ENCODE measurements at regions not wholly inside any gene's neighbourhood (a gene's known extent, or its start where the extent isn't known, plus 50 kb on each side); places are given as distances from the start of the nearest gene placed in this dataset.
A peak's percentile ranks its signal among the peaks of the same experiment; 100 is the strongest.

DNA sequence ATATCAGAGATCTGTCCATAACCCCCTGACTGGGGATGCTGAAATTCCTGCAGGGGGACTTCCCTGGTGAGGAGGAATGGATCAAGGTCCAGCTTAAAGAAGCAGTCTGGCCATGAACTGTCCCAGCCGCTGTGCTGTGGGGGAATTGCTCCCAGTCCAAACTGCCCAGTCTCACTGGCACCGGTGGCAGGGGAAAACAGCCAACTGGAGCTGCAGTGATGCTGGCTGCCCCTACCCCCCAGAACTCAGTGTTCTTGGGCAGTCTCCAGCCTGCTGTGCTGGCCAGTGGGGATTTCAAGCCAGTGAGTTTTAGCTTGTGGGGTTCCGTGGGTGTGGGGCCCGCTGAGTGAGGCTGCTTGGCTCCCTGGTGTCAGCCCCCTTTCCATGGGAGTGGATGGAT lies 306.5 kb upstream of the RPS23 start:
- H3K4me1 ChIP-seq (ENCODE audit: insufficient read depth, low read length), result peaks cover 25% of the 10 kb centered on the region
- no TSS peak for BruUV-seq (replicated peaks)
- no peaks in the 10 kb centered on the region for H3K36me3 ChIP-seq (replicated peaks in 1 of 2; ENCODE audit: control insufficient read depth in 1 of 2, insufficient read depth in 2 of 2, low read length in 2 of 2)
- H3K27ac ChIP-seq (ENCODE audit: extremely low read length, insufficient read depth, low read length), result no peak overlapping the region
- TF ChIP-seq SALL1 (CRISPR knock-in tag; IDR thresholded peaks at IDR 0.05) (0 out of 2 replicates have a peak, but pooled peaks have one; percentile 16), ZNF761 (CRISPR knock-in tag; conservative IDR thresholded peaks at IDR 0.05) (no peak), HNF4A (CRISPR knock-in tag; IDR thresholded peaks at IDR 0.05) (peak; percentile 56), SNAI1 (CRISPR knock-in tag; IDR thresholded peaks at IDR 0.05; ENCODE audit: borderline replicate concordance) (no peak), TMF1 (CRISPR knock-in tag; IDR thresholded peaks at IDR 0.05; ENCODE audit: low read depth) (no peak), MTA1 (CRISPR knock-in tag; IDR thresholded peaks at IDR 0.05; ENCODE audit: borderline replicate concordance) (peak; percentile 15; the same call in 1 of the 2 replicates), YY1 (IDR thresholded peaks at IDR 0.05; ENCODE audit: insufficient read depth, insufficient replicate concordance, low read depth, low read length) (no peak)
- TF ChIP-seq, protein P1, sequence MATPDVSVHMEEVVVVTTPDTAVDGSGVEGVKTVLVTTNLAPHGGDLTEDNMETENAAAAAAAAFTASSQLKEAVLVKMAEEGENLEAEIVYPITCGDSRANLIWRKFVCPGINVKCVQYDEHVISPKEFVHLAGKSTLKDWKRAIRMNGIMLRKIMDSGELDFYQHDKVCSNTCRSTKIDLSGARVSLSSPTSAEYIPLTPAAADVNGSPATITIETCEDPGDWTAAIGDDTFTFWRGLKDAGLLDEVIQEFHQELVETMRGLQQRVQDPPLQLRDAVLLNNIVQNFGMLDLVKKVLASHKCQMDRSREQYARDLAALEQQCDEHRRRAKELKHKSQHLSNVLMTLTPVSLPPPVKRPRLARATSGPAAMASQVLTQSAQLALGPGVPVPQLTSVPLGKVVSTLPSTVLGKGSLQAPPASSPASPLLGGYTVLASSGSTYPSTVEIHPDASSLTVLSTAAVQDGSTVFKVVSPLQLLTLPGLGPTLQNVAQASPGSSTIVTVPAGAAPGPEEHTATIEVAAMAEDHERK (CRISPR knock-in tag; IDR thresholded peaks at IDR 0.05; ENCODE audit: low read depth), result no peak
- TF ChIP-seq, protein P2, sequence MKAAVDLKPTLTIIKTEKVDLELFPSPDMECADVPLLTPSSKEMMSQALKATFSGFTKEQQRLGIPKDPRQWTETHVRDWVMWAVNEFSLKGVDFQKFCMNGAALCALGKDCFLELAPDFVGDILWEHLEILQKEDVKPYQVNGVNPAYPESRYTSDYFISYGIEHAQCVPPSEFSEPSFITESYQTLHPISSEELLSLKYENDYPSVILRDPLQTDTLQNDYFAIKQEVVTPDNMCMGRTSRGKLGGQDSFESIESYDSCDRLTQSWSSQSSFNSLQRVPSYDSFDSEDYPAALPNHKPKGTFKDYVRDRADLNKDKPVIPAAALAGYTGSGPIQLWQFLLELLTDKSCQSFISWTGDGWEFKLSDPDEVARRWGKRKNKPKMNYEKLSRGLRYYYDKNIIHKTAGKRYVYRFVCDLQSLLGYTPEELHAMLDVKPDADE (CRISPR knock-in tag; IDR thresholded peaks at IDR 0.05), result no peak
- DNase-seq (ENCODE audit: low spot score) (peak; percentile 14), FAIRE-seq (no peak), ATAC-seq (peak; percentile 54; the same call in 2 of the 3 replicates)
- H3K79me2 ChIP-seq (ENCODE audit: insufficient read depth, low read length), result no peaks in the 10 kb centered on the region
- no peak overlapping the region for H2AFZ ChIP-seq (ENCODE audit: low read length)
- H4K20me1 ChIP-seq (ENCODE audit: insufficient read depth, low read length), result no peaks in the 10 kb centered on the region
- ChIA-PET POLR2A (no interaction called here), CTCF (ENCODE audit: low intra/inter-chr PET ratio, low total read pairs) (no interaction called here)
- H3K9ac ChIP-seq (ENCODE audit: insufficient read depth, low read depth, low read length), result no peak overlapping the region
- no peaks in the 10 kb centered on the region for H3K27me3 ChIP-seq (ENCODE audit: control insufficient read depth in 1 of 2, insufficient read depth in 2 of 2, low read length in 2 of 2)
- no peak overlapping the region for H3K4me3 ChIP-seq (replicated peaks in 1 of 3; ENCODE audit: insufficient read depth in 1 of 3, low read depth in 2 of 3, low read length in 3 of 3)
- in situ Hi-C loops (cut with HindIII; ENCODE audit: extremely low pct_ligation_motif_present, low pct_unique_long_range_greater_than_20kb) (no loop called here), intact Hi-C loops (cut with micrococcal nuclease; ENCODE audit: unreplicated experiment) (no loop called here)
- peaks cover 22% of the 10 kb centered on the region for H3K9me3 ChIP-seq (ENCODE audit: low read length)
- no peak overlapping the region for H3K4me2 ChIP-seq (ENCODE audit: low read depth, low read length)
- 90% methylated on average over 2 of the region's 4 CpGs for WGBS (ENCODE audit: low lambda C conversion rate)

All from HepG2 (cell line).